HL-60 (cell line): ENCODE measurements at regions not wholly inside any gene's neighbourhood (a gene's known extent, or its start where the extent isn't known, plus 50 kb on each side); places are given as distances from the start of the nearest gene placed in this dataset.
"Not testable (repeated sequence)": the region's sequence is repeated elsewhere in the genome, so short reads cannot be mapped to it uniquely, and the experiment has no call there.

Experiments
- DNase-seq, 2 experiments: peaks; one replicate each; pipeline ENCODE4 v3.0.0-alpha.2; 2010 to 2020; ENCODE audit warnings: low read depth in 1 of 2, low spot score in 1 of 2
- H3K27ac ChIP-seq: fragments of 250-450 bp; sonication (Bioruptor Pico); replicated peaks from 2 replicates; pipeline ENCODE4 v1.5.1; 2020; ENCODE audit warnings: mild to moderate bottlenecking, moderate library complexity
- H3K27me3 ChIP-seq: fragments of 250-450 bp; sonication (Bioruptor Pico); 2 replicates; pipeline ENCODE4 v1.5.1; 2021; ENCODE audit warnings: mild to moderate bottlenecking, moderate library complexity; ENCODE audit not compliant: insufficient read depth, poor library complexity, severe bottlenecking
- H3K4me3 ChIP-seq: replicated peaks from 2 replicates; pipeline ENCODE4 v1.5.1; 2011; ENCODE audit warnings: mild to moderate bottlenecking, control low read depth, low read length; ENCODE audit not compliant: insufficient read depth
- CTCF ChIP-seq: IDR thresholded peaks from one replicate; pipeline ENCODE4 v1.5.1; 2011; ENCODE audit warnings: low read length, control low read depth, inconsistent platforms; ENCODE audit not compliant: insufficient read depth
- GABPA ChIP-seq: IDR thresholded peaks from 2 replicates; pipeline ENCODE4 v1.6.1; 2012; ENCODE audit warnings: low read depth
- POLR2AphosphoS5 ChIP-seq: IDR thresholded peaks from 2 replicates; pipeline ENCODE4 v1.6.1; 2012; ENCODE audit warnings: low read depth
- SPI1 ChIP-seq: IDR thresholded peaks from 2 replicates; pipeline ENCODE4 v1.6.1; 2012; ENCODE audit warnings: low read depth, mild to moderate bottlenecking, borderline replicate concordance
- TF ChIP-seq, protein P1 (sequence below): IDR thresholded peaks from 2 replicates; pipeline ENCODE4 v1.6.1; 2012; ENCODE audit warnings: low read depth; ENCODE audit not compliant: insufficient replicate concordance

GRCh38 chr3:107911337-107912000, 179.4 kb downstream of the CD47 start:
- no peak for DNase-seq
- no peak overlapping the region for H3K4me3 ChIP-seq

GRCh38 chr3:107910713-107911259, 180.0 kb downstream of the CD47 start:
- H3K27ac ChIP-seq, result no peak overlapping the region
- no peak for DNase-seq

More at GRCh38 chr3:107911337-107912000, 179.4 kb downstream of the CD47 start:
- no peak overlapping the region for H3K27ac ChIP-seq
- H3K27me3 ChIP-seq, result no peaks in the 10 kb centered on the region
- TF ChIP-seq, protein P1, sequence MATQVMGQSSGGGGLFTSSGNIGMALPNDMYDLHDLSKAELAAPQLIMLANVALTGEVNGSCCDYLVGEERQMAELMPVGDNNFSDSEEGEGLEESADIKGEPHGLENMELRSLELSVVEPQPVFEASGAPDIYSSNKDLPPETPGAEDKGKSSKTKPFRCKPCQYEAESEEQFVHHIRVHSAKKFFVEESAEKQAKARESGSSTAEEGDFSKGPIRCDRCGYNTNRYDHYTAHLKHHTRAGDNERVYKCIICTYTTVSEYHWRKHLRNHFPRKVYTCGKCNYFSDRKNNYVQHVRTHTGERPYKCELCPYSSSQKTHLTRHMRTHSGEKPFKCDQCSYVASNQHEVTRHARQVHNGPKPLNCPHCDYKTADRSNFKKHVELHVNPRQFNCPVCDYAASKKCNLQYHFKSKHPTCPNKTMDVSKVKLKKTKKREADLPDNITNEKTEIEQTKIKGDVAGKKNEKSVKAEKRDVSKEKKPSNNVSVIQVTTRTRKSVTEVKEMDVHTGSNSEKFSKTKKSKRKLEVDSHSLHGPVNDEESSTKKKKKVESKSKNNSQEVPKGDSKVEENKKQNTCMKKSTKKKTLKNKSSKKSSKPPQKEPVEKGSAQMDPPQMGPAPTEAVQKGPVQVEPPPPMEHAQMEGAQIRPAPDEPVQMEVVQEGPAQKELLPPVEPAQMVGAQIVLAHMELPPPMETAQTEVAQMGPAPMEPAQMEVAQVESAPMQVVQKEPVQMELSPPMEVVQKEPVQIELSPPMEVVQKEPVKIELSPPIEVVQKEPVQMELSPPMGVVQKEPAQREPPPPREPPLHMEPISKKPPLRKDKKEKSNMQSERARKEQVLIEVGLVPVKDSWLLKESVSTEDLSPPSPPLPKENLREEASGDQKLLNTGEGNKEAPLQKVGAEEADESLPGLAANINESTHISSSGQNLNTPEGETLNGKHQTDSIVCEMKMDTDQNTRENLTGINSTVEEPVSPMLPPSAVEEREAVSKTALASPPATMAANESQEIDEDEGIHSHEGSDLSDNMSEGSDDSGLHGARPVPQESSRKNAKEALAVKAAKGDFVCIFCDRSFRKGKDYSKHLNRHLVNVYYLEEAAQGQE, result no peak
- no peak for TF ChIP-seq SPI1
- no peak for TF ChIP-seq POLR2AphosphoS5
- no peak for TF ChIP-seq CTCF
- TF ChIP-seq GABPA, result no peak

GRCh38 chr3:107909583-107909982, 181.2 kb downstream of the CD47 start:
- not testable (repeated sequence) for DNase-seq, H3K27me3 ChIP-seq, H3K27ac ChIP-seq, H3K4me3 ChIP-seq

More at GRCh38 chr3:107910713-107911259, 180.0 kb downstream of the CD47 start:
- Histone ChIP-seq H3K27me3 (no peaks in the 10 kb centered on the region), H3K4me3 (no peak overlapping the region)
- no peak for TF ChIP-seq GABPA

GRCh38 chr3:107907996-107908395, 182.8 kb downstream of the CD47 start:
- Histone ChIP-seq H3K27me3 (no peaks in the 10 kb centered on the region), H3K4me3 (no peak overlapping the region), H3K27ac (no peak overlapping the region)
- TF ChIP-seq, protein P1, result no peak
- TF ChIP-seq GABPA (no peak), POLR2AphosphoS5 (no peak), SPI1 (no peak), CTCF (no peak)
- DNase-seq, result no peak

GRCh38 chr3:107904536-107905066, 186.2 kb downstream of the CD47 start:
- TF ChIP-seq POLR2AphosphoS5 (no peak), CTCF (no peak), GABPA (no peak), SPI1 (no peak)
- TF ChIP-seq, protein P1, result no peak
- H3K4me3 ChIP-seq, result no peak overlapping the region
- no peaks in the 10 kb centered on the region for H3K27me3 ChIP-seq
- H3K27ac ChIP-seq, result no peak overlapping the region
- no peak for DNase-seq
